ENCODE measurements at regions not wholly inside any gene's neighbourhood (a gene's known extent, or its start where the extent isn't known, plus 50 kb on each side); places are given as distances from the start of the nearest gene placed in this dataset.
A peak's percentile ranks its signal among the peaks of the same experiment; 100 is the strongest.

DNA sequence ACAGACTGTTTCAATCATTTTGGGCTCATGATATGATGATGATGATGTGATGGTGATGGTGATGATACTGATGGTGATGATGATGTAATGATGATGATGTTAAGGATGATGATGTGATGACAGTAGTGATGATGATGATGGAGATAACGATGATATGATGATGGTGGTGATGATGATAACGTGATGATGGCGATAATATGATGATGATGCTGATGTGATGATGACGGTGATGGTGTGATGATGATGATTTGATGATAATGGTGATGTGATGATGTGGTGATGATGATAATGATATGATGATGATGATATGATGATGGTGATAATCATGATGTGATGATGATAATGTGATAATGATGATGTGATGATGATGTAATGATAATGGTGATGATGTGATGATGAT, 612.6 kb downstream of the AACS start:
- DNase-seq (ENCODE audit: low spot score): no peak
- no peak for ATAC-seq
- intact Hi-C loops (cut with DNase I): no loop called here

DNA sequence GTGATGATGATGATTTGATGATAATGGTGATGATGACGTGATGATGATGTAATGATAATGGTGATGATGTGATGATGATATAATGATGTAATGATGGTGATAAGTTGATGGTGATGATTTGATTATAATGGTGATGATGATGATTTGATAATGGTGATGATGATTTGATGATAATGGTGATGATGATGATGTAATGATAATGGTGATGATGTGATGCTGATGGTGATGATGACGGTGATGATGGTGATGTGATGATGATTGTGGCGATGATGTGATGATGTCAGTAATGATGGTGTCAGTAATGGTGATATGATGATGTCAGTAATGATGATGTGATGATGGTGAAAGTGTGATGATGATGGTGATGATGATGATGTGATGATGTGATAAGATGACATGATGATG, 613.4 kb downstream of the AACS start:
- intact Hi-C loops (cut with DNase I): no loop called here
- ATAC-seq (no peak), DNase-seq (ENCODE audit: low spot score) (no peak)

DNA sequence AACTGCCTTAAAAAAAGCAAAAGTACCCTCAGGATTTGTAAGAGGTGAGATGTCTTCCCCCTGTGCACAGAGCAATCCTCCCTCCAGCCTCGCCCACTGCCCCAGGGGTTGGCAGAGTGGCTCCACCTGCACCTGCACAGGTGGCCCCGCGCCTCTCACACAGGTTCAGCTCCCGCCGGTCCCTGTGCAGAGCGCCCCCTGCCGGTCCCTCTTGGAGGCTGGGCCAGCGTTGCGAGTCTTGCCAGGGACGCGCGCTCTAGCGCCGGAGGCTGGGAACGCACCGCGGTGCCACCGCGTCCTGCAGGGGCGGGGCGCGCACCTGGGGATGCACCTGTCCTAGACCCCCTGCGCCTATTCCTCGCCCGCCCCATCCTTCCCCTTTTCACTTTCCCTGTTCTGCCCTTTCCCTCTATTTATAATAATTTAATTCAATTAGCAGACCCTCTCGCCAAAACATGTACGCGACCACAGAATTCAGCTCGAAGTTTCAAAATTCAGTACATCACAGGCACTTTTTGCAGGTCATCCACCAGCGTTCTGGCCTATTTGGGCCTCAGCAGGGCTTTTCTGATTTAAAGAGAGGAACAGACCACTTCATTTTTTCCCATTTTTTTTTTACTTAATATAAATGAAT, 618.6 kb downstream of the AACS start:
- no peak for ATAC-seq
- no peak for DNase-seq (ENCODE audit: low spot score)
- intact Hi-C loops (cut with DNase I): no loop called here

DNA sequence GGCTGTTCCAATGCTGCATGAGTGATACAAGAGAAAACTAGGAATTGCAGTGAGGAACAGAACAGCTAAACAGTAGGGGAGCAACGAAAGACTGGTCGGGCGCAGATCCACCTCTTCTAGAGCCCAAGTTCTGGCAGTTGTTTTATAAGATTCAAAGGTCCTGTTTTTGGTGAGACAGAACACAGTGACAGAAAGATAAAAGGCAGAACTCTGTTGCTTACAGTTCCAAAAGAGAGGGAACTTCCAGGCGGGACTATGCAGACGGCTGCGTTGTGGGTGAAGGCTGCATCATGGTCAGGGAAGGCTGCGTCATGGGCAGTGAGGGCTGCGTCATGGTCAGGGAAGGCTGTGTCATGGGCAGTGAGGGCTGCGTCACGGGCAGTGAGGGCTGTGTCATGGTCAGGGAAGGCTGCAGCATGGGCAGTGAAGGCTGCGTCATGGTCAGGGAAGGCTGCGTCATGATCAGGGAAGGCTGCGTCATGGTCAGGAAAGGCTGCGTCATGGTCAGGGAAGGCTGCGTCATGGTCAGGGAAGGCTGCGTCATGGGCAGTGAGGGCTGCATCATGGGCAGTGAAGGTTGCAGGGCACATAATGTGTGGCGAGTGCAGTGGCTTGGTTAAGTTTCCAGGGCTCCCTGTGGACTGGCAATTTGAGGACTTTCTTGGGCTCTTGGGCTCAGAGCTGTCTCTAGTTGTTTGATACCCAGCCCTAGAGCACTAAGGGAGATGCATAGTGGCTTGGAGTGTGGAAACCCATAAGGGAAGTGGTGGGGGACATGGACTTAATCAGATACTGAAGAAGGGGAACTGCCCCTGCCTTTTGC, 619.9 kb downstream of the AACS start:
- DNase-seq (ENCODE audit: low spot score) (no peak), ATAC-seq (no peak)
- intact Hi-C loops (cut with DNase I): no loop called here

GRCh38 chr12:125685915-125686314, 620.7 kb downstream of the AACS start:
- no peak for DNase-seq (ENCODE audit: low spot score)
- intact Hi-C loops (cut with DNase I): no loop called here

DNA sequence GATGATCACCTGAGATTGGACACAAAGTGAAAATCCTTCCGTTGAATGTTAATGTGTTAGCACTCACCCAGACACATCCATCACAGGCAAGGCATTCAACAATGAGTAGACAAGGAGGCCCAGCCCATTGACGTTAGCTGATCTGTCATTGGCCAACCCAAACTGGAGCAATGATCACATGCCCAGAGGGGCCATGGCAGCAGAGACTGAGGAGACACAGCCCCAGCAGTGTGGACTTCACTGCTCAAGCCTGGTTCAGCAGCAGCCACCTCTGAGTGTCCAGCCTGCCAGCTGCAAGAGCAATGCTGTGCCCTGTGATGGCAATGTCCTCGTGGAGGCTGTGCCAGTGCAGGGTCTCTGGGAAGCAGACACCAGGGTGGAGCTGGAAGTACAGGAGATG, 622.2 kb downstream of the AACS start:
- intact Hi-C loops (cut with DNase I): no loop called here
- no peak for DNase-seq (ENCODE audit: low spot score)
- no peak for ATAC-seq

More at GRCh38 chr12:125685915-125686314, 620.7 kb downstream of the AACS start:
- ATAC-seq: peak; percentile 82

DNA sequence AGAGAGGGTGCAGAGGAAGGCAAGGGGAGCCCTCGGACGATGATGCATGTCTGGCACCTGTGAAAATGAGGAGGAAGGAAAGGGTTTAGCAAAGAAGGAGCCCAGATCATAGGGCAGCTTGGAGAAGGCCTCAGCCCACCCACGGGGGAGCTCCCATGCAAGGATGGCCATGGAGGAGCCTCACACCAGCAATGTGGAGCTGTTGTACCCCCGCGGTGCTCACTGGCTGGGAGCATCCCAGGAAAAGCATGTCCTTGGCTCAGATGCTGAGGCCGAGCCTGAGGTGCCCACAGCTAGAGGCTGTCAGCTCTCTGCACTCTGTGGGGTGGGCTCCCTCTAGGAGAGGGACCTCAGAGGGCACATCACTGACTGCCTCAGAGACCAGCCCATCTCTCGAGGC, 622.6 kb downstream of the AACS start:
- intact Hi-C loops (cut with DNase I): no loop called here
- no peak for ATAC-seq
- no peak for DNase-seq (ENCODE audit: low spot score)

GRCh38 chr12:125688223-125688622, 623.0 kb downstream of the AACS start:
- intact Hi-C loops (cut with DNase I): no loop called here
- DNase-seq (ENCODE audit: low spot score): no peak

DNA sequence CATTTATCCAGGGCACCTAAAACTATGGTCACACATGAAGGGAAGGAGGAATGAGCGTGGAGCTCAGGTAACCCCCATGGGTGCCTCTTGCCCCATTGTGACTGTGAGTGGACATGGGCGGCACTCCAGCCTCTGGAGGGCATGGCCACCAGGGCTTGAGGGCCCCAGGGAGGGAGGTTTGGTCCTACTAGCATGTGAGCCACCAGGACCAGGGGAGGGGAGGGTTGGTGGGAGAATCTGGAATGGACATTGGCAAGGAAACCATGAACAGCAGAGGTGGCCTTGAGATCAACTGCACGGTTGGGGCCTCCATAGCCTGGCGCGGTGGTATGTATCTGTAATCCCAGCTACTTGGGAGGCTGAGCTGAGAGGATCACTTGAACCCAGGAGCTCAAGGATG, 623.6 kb downstream of the AACS start:
- ATAC-seq (no peak), DNase-seq (ENCODE audit: low spot score) (no peak)
- intact Hi-C loops (cut with DNase I): no loop called here

More at GRCh38 chr12:125688223-125688622, 623.0 kb downstream of the AACS start:
- no peak for ATAC-seq

GRCh38 chr12:125689576-125690410, 624.6 kb downstream of the AACS start:
- DNase-seq (ENCODE audit: low spot score) (no peak), ATAC-seq (no peak)
- intact Hi-C loops (cut with DNase I): no loop called here

GRCh38 chr12:125690841-125691240, 625.6 kb downstream of the AACS start:
- intact Hi-C loops (cut with DNase I): no loop called here
- no peak for DNase-seq (ENCODE audit: low spot score)
- no peak for ATAC-seq

DNA sequence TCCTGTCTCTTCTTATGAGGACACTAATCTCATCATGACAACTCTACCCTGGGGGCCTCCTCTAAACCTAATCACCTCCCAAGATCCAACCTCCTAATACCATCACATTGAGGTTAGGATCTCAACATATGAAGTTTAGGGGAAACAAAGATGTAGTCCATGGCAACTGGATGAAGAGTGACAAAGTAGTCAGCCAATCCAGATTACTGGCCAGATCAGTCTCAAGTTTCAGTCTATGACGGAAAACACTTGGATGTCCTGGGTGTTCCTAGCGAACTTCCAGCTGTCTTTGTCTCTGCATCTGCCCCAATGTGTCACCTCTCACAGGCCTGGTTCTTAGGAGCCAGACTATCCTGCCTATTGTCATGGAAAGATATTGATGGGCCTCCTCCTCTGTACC, 630.8 kb downstream of the AACS start:
- intact Hi-C loops (cut with DNase I): no loop called here
- no peak for ATAC-seq

DNA sequence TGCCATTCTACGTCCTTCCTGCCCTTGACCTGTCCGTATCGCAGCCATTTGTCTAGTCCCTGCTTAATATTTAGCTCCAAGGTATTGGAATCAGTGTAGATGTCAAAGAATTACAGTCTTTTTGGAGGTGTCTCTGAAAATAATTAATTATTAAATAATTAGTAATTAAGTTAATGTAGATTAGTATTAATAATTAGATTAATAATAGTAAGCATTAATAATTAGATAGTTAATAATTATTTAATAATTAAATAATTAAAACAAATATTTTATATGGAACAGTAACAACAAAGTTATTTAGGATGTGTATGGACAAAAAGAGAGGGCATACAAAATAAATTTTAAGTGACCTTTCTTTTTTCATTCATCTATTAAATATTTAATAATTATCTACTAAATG, 639.6 kb downstream of the AACS start:
- ATAC-seq (no peak), DNase-seq (ENCODE audit: low spot score) (no peak)
- intact Hi-C loops (cut with DNase I): no loop called here

More for the DNA sequence above, 630.8 kb downstream of the AACS start:
- no peak for DNase-seq (ENCODE audit: low spot score)

GRCh38 chr12:125720961-125721360, 655.7 kb downstream of the AACS start:
- ATAC-seq (no peak), DNase-seq (ENCODE audit: low spot score) (no peak)
- intact Hi-C loops (cut with DNase I): no loop called here

- intact Hi-C loops (cut with DNase I): no loop called here
- DNase-seq (ENCODE audit: low spot score) (no peak), ATAC-seq (no peak)
These were observed 668.9 kb downstream of the AACS start for GRCh38 chr12:125734137-125734536.

GRCh38 chr12:125738211-125738610, 673.0 kb downstream of the AACS start:
- intact Hi-C loops (cut with DNase I): no loop called here
- ATAC-seq (no peak), DNase-seq (ENCODE audit: low spot score) (no peak)

DNA sequence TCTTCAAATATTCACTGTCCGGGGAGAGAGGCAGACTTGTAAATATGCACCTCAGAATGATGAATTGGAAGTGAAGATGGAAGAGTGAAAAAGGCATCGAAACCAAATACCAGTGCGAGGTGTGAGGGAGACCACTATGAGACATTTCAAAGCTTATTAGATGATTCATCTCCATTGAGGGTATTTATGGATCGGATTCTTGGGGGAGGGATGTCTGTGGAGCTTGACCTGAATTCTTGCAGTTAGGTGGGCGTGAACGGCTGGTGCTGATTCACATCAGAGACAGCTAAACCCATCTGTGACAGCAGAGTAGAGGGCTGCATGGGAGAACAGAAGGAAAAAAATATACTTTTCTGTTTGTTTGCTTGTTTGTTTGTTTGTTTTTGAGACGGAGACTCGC, 677.2 kb downstream of the AACS start:
- DNase-seq (ENCODE audit: low spot score) (no peak), ATAC-seq (no peak)
- intact Hi-C loops (cut with DNase I): no loop called here

GRCh38 chr12:125744201-125744600, 679.0 kb downstream of the AACS start:
- no peak for ATAC-seq
- intact Hi-C loops (cut with DNase I): no loop called here
- no peak for DNase-seq (ENCODE audit: low spot score)

DNA sequence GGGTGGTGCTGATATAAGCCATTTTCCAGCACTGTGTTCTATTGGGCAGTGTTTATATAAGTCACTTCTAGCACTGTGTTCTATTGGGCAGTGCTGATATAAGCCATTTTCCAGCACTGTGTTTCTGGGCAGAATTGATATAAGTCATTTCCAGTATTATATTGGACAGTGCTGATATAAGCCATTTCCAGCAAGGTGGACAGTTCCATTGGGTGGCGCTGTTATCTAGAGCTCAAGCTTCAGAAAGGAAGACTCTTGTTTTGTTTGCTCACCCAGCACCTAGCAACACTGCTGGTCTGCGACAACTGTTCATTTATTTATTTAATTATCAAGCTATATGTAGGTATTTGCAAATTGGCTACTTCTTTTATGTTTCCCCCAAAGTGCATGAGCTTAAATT, 690.3 kb downstream of the AACS start:
- no peak for DNase-seq (ENCODE audit: low spot score)
- ATAC-seq: no peak
- intact Hi-C loops (cut with DNase I): no loop called here

GRCh38 chr12:125766091-125766490, 700.9 kb downstream of the AACS start:
- ATAC-seq (no peak), DNase-seq (ENCODE audit: low spot score) (no peak)
- intact Hi-C loops (cut with DNase I): no loop called here

Measured in sciatic nerve (tissue), 2 donors.